ENCODE measurements at regions not wholly inside any gene's neighbourhood (a gene's known extent, or its start where the extent isn't known, plus 50 kb on each side); places are given as distances from the start of the nearest gene placed in this dataset.

- DNase-seq (ENCODE audit: extremely low read depth, low read depth) = no peak
Observed at GRCh38 chr10:131762789-131763696, 137.8 kb upstream of the PPP2R2D start.

- DNase-seq (ENCODE audit: extremely low read depth, low read depth) = no peak
Observed at GRCh38 chr10:131764929-131765328, 135.9 kb upstream of the PPP2R2D start.

GRCh38 chr10:131766096-131766495 is 134.7 kb upstream of the PPP2R2D start:
- no peak for DNase-seq (ENCODE audit: extremely low read depth, low read depth)

- no peak for DNase-seq (ENCODE audit: extremely low read depth, low read depth)
Observed at GRCh38 chr10:131767716-131768115, 133.1 kb upstream of the PPP2R2D start.

GRCh38 chr10:131769571-131770410 is 131.0 kb upstream of the PPP2R2D start:
- DNase-seq (ENCODE audit: extremely low read depth, low read depth) = no peak

GRCh38 chr10:131770946-131771633 is 129.7 kb upstream of the PPP2R2D start:
- DNase-seq (ENCODE audit: extremely low read depth, low read depth) = no peak

- no peak for DNase-seq (ENCODE audit: extremely low read depth, low read depth)
Observed at GRCh38 chr10:131771634-131772358, 129.0 kb upstream of the PPP2R2D start.

GRCh38 chr10:131772441-131772840 is 128.4 kb upstream of the PPP2R2D start:
- DNase-seq (ENCODE audit: extremely low read depth, low read depth) = no peak

- no peak for DNase-seq (ENCODE audit: extremely low read depth, low read depth)
Observed at GRCh38 chr10:131773370-131774343, 127.2 kb upstream of the PPP2R2D start.

- DNase-seq (ENCODE audit: extremely low read depth, low read depth) = no peak
Observed at GRCh38 chr10:131774681-131775085, 126.1 kb upstream of the PPP2R2D start.

GRCh38 chr10:131775433-131775832 is 125.4 kb upstream of the PPP2R2D start:
- no peak for DNase-seq (ENCODE audit: extremely low read depth, low read depth)

- no peak for DNase-seq (ENCODE audit: extremely low read depth, low read depth)
Observed at GRCh38 chr10:131775833-131776232, 125.0 kb upstream of the PPP2R2D start.

GRCh38 chr10:131776496-131776895 is 124.3 kb upstream of the PPP2R2D start:
- no peak for DNase-seq (ENCODE audit: extremely low read depth, low read depth)

- no peak for DNase-seq (ENCODE audit: extremely low read depth, low read depth)
Observed at GRCh38 chr10:131777162-131777561, 123.6 kb upstream of the PPP2R2D start.

GRCh38 chr10:131777921-131778320 is 122.9 kb upstream of the PPP2R2D start:
- no peak for DNase-seq (ENCODE audit: extremely low read depth, low read depth)

GRCh38 chr10:131778385-131778784 is 122.4 kb upstream of the PPP2R2D start:
- no peak for DNase-seq (ENCODE audit: extremely low read depth, low read depth)

GRCh38 chr10:131778842-131779241 is 122.0 kb upstream of the PPP2R2D start:
- DNase-seq (ENCODE audit: extremely low read depth, low read depth) = no peak

GRCh38 chr10:131779661-131780394 is 121.0 kb upstream of the PPP2R2D start:
- no peak for DNase-seq (ENCODE audit: extremely low read depth, low read depth)

GRCh38 chr10:131781076-131781475 is 119.7 kb upstream of the PPP2R2D start:
- no peak for DNase-seq (ENCODE audit: extremely low read depth, low read depth)
